ENCODE measurements at regions not wholly inside any gene's neighbourhood (a gene's known extent, or its start where the extent isn't known, plus 50 kb on each side); places are given as distances from the start of the nearest gene placed in this dataset.
A peak's percentile ranks its signal among the peaks of the same experiment; 100 is the strongest.
"Not testable (repeated sequence)": the region's sequence is repeated elsewhere in the genome, so short reads cannot be mapped to it uniquely, and the experiment has no call there.

GRCh38 chr3:10109-10996, 186.2 kb upstream of the CHL1 start:
- not testable (repeated sequence) for DNase-seq (ENCODE audit: low spot score)

- DNase-seq (ENCODE audit: low spot score), result peak; percentile 1
Observed at GRCh38 chr3:11734-12133, 184.8 kb upstream of the CHL1 start.

GRCh38 chr3:14652-15051, 181.9 kb upstream of the CHL1 start:
- no peak for DNase-seq (ENCODE audit: low spot score)

GRCh38 chr3:16366-16765, 180.2 kb upstream of the CHL1 start:
- no peak for DNase-seq (ENCODE audit: low spot score)

- no peak for DNase-seq (ENCODE audit: low spot score)
Observed at GRCh38 chr3:20421-20820, 176.1 kb upstream of the CHL1 start.

GRCh38 chr3:24006-24405, 172.6 kb upstream of the CHL1 start:
- no peak for DNase-seq (ENCODE audit: low spot score)

GRCh38 chr3:25056-25455, 171.5 kb upstream of the CHL1 start:
- DNase-seq (ENCODE audit: low spot score), result no peak

- not testable (repeated sequence) for DNase-seq (ENCODE audit: low spot score)
Observed at GRCh38 chr3:35985-36384, 160.6 kb upstream of the CHL1 start.

GRCh38 chr3:42871-43744, 153.5 kb upstream of the CHL1 start:
- peak; percentile 10 for DNase-seq (ENCODE audit: low spot score)

- no peak for DNase-seq (ENCODE audit: low spot score)
Observed at GRCh38 chr3:44028-44676, 152.4 kb upstream of the CHL1 start.

- not testable (repeated sequence) for DNase-seq (ENCODE audit: low spot score)
Observed at GRCh38 chr3:44941-45340, 151.6 kb upstream of the CHL1 start.

GRCh38 chr3:46576-46975, 150.0 kb upstream of the CHL1 start:
- DNase-seq (ENCODE audit: low spot score), result no peak

GRCh38 chr3:53441-53840, 143.1 kb upstream of the CHL1 start:
- DNase-seq (ENCODE audit: low spot score), result not testable (repeated sequence)

GRCh38 chr3:54240-54639, 142.3 kb upstream of the CHL1 start:
- DNase-seq (ENCODE audit: low spot score), result no peak

GRCh38 chr3:56672-57071, 139.9 kb upstream of the CHL1 start:
- DNase-seq (ENCODE audit: low spot score), result no peak

GRCh38 chr3:59854-60253, 136.7 kb upstream of the CHL1 start:
- DNase-seq (ENCODE audit: low spot score), result no peak

- DNase-seq (ENCODE audit: low spot score), result no peak
Observed at GRCh38 chr3:63095-63765, 133.3 kb upstream of the CHL1 start.

GRCh38 chr3:69690-70089, 126.9 kb upstream of the CHL1 start:
- DNase-seq (ENCODE audit: low spot score), result peak; percentile 23

- DNase-seq (ENCODE audit: low spot score), result peak; percentile 38
Observed at GRCh38 chr3:72776-73175, 123.8 kb upstream of the CHL1 start.

GRCh38 chr3:73271-73670, 123.3 kb upstream of the CHL1 start:
- no peak for DNase-seq (ENCODE audit: low spot score)

- DNase-seq (ENCODE audit: low spot score), result no peak
Observed at GRCh38 chr3:74676-75243, 121.8 kb upstream of the CHL1 start.

All from umbilical cord (tissue), 1 donor.